ENCODE measurements at regions not wholly inside any gene's neighbourhood (a gene's known extent, or its start where the extent isn't known, plus 50 kb on each side); places are given as distances from the start of the nearest gene placed in this dataset.

GRCh38 chr6:79814940-79815339 lies 132.4 kb downstream of the ELOVL4 start:
- no peak overlapping the region for H3K4me2 ChIP-seq (ENCODE audit: low read length)
- H2AFZ ChIP-seq (ENCODE audit: low read depth, low read length): no peak overlapping the region
- no peak overlapping the region for H3K9ac ChIP-seq (ENCODE audit: low read length)
- no peaks in the 10 kb centered on the region for H3K9me2 ChIP-seq (ENCODE audit: insufficient read depth, low read length)
- H3K9me3 ChIP-seq (ENCODE audit: low read length): no peaks in the 10 kb centered on the region
- no peak overlapping the region for H3K4me3 ChIP-seq (ENCODE audit: low read length)
- H3K27me3 ChIP-seq (ENCODE audit: insufficient read depth, low read depth, low read length): no peaks in the 10 kb centered on the region
- H3F3A ChIP-seq (ENCODE audit: insufficient read depth, low read length, poor library complexity, severe bottlenecking): no peaks in the 10 kb centered on the region
- H4K20me1 ChIP-seq (ENCODE audit: insufficient read depth): no peaks in the 10 kb centered on the region
- no peak overlapping the region for H3K27ac ChIP-seq (ENCODE audit: low read length)
- TF ChIP-seq POLR2AphosphoS5 (IDR thresholded peaks at IDR 0.05) (no peak), TAF1 (IDR thresholded peaks at IDR 0.05; ENCODE audit: low read depth) (no peak), CTCF (IDR thresholded peaks at IDR 0.05; ENCODE audit: poor library complexity, severe bottlenecking) (no peak), SMC3 (conservative IDR thresholded peaks at IDR 0.05; ENCODE audit: poor library complexity) (no peak), EZH2 (IDR thresholded peaks at IDR 0.05; ENCODE audit: borderline replicate concordance, insufficient read depth, low read length, poor library complexity, severe bottlenecking) (no peak), MXI1 (conservative IDR thresholded peaks at IDR 0.05; ENCODE audit: poor library complexity, severe bottlenecking) (no peak), EP300 (conservative IDR thresholded peaks at IDR 0.05; ENCODE audit: poor library complexity, severe bottlenecking) (no peak), RAD21 (conservative IDR thresholded peaks at IDR 0.05) (no peak)
- TF ChIP-seq, protein P1, sequence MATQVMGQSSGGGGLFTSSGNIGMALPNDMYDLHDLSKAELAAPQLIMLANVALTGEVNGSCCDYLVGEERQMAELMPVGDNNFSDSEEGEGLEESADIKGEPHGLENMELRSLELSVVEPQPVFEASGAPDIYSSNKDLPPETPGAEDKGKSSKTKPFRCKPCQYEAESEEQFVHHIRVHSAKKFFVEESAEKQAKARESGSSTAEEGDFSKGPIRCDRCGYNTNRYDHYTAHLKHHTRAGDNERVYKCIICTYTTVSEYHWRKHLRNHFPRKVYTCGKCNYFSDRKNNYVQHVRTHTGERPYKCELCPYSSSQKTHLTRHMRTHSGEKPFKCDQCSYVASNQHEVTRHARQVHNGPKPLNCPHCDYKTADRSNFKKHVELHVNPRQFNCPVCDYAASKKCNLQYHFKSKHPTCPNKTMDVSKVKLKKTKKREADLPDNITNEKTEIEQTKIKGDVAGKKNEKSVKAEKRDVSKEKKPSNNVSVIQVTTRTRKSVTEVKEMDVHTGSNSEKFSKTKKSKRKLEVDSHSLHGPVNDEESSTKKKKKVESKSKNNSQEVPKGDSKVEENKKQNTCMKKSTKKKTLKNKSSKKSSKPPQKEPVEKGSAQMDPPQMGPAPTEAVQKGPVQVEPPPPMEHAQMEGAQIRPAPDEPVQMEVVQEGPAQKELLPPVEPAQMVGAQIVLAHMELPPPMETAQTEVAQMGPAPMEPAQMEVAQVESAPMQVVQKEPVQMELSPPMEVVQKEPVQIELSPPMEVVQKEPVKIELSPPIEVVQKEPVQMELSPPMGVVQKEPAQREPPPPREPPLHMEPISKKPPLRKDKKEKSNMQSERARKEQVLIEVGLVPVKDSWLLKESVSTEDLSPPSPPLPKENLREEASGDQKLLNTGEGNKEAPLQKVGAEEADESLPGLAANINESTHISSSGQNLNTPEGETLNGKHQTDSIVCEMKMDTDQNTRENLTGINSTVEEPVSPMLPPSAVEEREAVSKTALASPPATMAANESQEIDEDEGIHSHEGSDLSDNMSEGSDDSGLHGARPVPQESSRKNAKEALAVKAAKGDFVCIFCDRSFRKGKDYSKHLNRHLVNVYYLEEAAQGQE (IDR thresholded peaks at IDR 0.05; ENCODE audit: borderline replicate concordance): no peak
- no peaks in the 10 kb centered on the region for H3K79me2 ChIP-seq (replicated peaks; ENCODE audit: insufficient read depth, low read length)
- no peaks in the 10 kb centered on the region for H3K36me3 ChIP-seq (ENCODE audit: insufficient read depth, low read length)

- Histone ChIP-seq H3F3A (ENCODE audit: insufficient read depth, low read length, poor library complexity, severe bottlenecking) (peaks cover 6% of the 10 kb centered on the region), H3K4me2 (ENCODE audit: low read length) (no peak overlapping the region), H3K9me2 (ENCODE audit: insufficient read depth, low read length) (no peaks in the 10 kb centered on the region), H2AFZ (ENCODE audit: low read depth, low read length) (no peak overlapping the region), H3K4me3 (ENCODE audit: low read length) (no peak overlapping the region), H3K27me3 (ENCODE audit: insufficient read depth, low read depth, low read length) (no peaks in the 10 kb centered on the region), H3K36me3 (ENCODE audit: insufficient read depth, low read length) (no peaks in the 10 kb centered on the region), H3K9me3 (ENCODE audit: low read length) (no peaks in the 10 kb centered on the region), H3K27ac (ENCODE audit: low read length) (peak overlapping the region; percentile 28), H3K9ac (ENCODE audit: low read length) (no peak overlapping the region), H4K20me1 (ENCODE audit: insufficient read depth) (no peaks in the 10 kb centered on the region), H3K79me2 (replicated peaks; ENCODE audit: insufficient read depth, low read length) (no peaks in the 10 kb centered on the region)
- TF ChIP-seq MXI1 (conservative IDR thresholded peaks at IDR 0.05; ENCODE audit: poor library complexity, severe bottlenecking) (no peak), POLR2AphosphoS5 (IDR thresholded peaks at IDR 0.05) (no peak), EP300 (conservative IDR thresholded peaks at IDR 0.05; ENCODE audit: poor library complexity, severe bottlenecking) (no peak), SMC3 (conservative IDR thresholded peaks at IDR 0.05; ENCODE audit: poor library complexity) (peak; percentile 81), CTCF (IDR thresholded peaks at IDR 0.05; ENCODE audit: poor library complexity, severe bottlenecking) (peak; percentile 84), RAD21 (conservative IDR thresholded peaks at IDR 0.05) (peak; percentile 84)
Measured at GRCh38 chr6:79813854-79814709, 133.3 kb downstream of the ELOVL4 start.

Measured in neural cell (in vitro differentiated cells).